Sigmoid colon (tissue), 4 donors: ENCODE measurements at regions not wholly inside any gene's neighbourhood (a gene's known extent, or its start where the extent isn't known, plus 50 kb on each side); places are given as distances from the start of the nearest gene placed in this dataset.

Experiments used
- CTCF ChIP-seq, 4 experiments: fragments of 450-650 bp in 3 of 4; fragments of 200-600 bp in 1 of 4; IDR thresholded peaks; one replicate each; pipeline ENCODE4 v1.5.1; 2016 to 2019; ENCODE audit warnings: antibody characterized with exemption in 4 of 4, mild to moderate bottlenecking in 3 of 4, moderate library complexity in 2 of 4
- EP300 ChIP-seq, 4 donors: sonication (generic); formaldehyde crosslinking; IDR thresholded peaks; one replicate each; pipeline ENCODE4 v1.6.1; 2017; ENCODE audit warnings: antibody characterized with exemption in 4 of 4
- POLR2A ChIP-seq, 2 donors: fragments of 450-650 bp; IDR thresholded peaks; one replicate each; pipeline ENCODE4 v1.6.1; 2016; ENCODE audit warnings: antibody characterized with exemption in 2 of 2, mild to moderate bottlenecking in 2 of 2, moderate library complexity in 2 of 2
- POLR2AphosphoS5 ChIP-seq, 4 donors: sonication (generic); formaldehyde crosslinking; IDR thresholded peaks; one replicate each; pipeline ENCODE4 v1.6.1; 2017; ENCODE audit warnings: antibody characterized with exemption in 4 of 4

DNA sequence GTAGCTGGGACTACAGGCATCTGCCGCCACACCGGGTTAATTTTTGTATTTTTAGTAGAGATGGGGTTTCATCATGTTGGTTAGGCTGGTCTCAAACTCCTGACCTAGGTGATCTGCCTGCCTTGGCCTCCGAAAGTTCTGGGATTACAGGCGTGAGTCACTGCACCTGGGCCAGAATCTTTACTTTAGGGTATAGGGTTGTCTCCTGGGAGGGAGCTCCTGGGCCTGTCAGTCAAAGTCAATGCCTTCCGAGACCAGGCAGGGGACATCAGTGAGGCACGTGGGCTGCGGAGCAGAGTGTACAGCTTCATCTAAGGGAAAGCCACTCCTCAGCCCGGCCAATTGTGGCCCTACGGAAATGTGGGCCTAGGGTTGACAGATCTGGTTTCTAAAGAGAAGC lies 108.6 kb downstream of the FGF18 start:
- no peak for TF ChIP-seq CTCF (IDR thresholded peaks at IDR 0.05)
- no peak for TF ChIP-seq POLR2A (IDR thresholded peaks at IDR 0.05)
- TF ChIP-seq EP300 (IDR thresholded peaks at IDR 0.05) = no peak
- no peak for TF ChIP-seq POLR2AphosphoS5 (IDR thresholded peaks at IDR 0.05)
